ENCODE measurements at regions not wholly inside any gene's neighbourhood (a gene's known extent, or its start where the extent isn't known, plus 50 kb on each side); places are given as distances from the start of the nearest gene placed in this dataset.

DNA sequence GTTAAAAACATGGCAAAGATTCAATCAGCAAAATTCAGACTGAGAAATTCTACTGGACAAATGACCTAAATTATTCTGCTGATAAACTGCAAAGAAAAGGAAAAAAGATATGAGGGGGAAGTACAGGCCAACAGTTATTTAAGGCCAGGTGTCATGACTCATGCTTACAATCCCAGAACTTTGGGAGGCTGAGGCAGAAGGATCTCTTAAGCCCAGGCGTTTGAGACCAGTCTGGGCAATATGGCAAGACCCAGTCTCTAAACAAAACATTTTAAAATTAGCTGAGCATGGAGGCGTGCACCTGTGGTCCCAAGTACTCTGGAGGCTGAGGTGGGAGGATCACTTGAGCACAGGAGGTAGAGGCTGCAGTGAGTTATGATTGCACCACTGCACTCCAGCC lies 91.8 kb upstream of the USP15 start:
- TF ChIP-seq EZH2 (IDR thresholded peaks at IDR 0.05; ENCODE audit: borderline replicate concordance), result no peak
- TF ChIP-seq, protein P1, sequence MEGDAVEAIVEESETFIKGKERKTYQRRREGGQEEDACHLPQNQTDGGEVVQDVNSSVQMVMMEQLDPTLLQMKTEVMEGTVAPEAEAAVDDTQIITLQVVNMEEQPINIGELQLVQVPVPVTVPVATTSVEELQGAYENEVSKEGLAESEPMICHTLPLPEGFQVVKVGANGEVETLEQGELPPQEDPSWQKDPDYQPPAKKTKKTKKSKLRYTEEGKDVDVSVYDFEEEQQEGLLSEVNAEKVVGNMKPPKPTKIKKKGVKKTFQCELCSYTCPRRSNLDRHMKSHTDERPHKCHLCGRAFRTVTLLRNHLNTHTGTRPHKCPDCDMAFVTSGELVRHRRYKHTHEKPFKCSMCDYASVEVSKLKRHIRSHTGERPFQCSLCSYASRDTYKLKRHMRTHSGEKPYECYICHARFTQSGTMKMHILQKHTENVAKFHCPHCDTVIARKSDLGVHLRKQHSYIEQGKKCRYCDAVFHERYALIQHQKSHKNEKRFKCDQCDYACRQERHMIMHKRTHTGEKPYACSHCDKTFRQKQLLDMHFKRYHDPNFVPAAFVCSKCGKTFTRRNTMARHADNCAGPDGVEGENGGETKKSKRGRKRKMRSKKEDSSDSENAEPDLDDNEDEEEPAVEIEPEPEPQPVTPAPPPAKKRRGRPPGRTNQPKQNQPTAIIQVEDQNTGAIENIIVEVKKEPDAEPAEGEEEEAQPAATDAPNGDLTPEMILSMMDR (IDR thresholded peaks at IDR 0.05; ENCODE audit: poor library complexity), result no peak

Data from hepatocyte (in vitro differentiated cells).